ENCODE measurements at regions not wholly inside any gene's neighbourhood (a gene's known extent, or its start where the extent isn't known, plus 50 kb on each side); places are given as distances from the start of the nearest gene placed in this dataset.

DNA sequence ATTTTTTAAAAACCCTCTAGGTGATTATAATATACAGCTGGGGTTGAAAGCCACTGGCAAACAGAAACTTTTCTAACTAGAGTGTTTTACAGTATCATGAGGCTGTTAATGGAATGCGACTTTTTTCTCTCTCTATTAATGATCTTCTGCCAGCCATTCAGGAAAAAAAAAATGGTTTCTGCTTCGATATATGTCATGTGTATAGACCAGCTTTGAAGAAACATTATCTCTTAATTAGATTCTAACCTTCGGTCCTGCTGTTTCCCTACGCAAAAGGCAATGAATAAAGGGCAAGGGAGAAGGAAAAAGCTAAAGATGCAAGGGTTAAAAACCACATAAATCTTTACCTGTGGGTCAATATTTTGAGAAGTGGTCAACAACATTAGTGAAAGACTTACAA, 1662.1 kb upstream of the TENM3 start:
- TF ChIP-seq POLR2A (IDR thresholded peaks at IDR 0.05) (no peak), CTCF (IDR thresholded peaks at IDR 0.05) (no peak)
